SK-N-SH (cell line): ENCODE measurements at regions not wholly inside any gene's neighbourhood (a gene's known extent, or its start where the extent isn't known, plus 50 kb on each side); places are given as distances from the start of the nearest gene placed in this dataset.
"Not testable (repeated sequence)": the region's sequence is repeated elsewhere in the genome, so short reads cannot be mapped to it uniquely, and the experiment has no call there.

Experiments
- CTCF ChIA-PET: fragments of 300-600, 350-600 bp; formaldehyde crosslinking; extraction: SDS; loops from one replicate; lab custom pipeline; 2021; lab: Yijun Ruan, JAX
- POLR2A ChIA-PET: fragments of 350-600 bp; sonication (Branson Sonifier 250); formaldehyde crosslinking; extraction: SDS; loops from one replicate; lab custom pipeline; 2020; ENCODE audit warnings: antibody characterized with exemption, inconsistent platforms; lab: Yijun Ruan, JAX
- DNase-seq: peaks from one replicate; pipeline ENCODE4 v3.0.0; 2012
- H2AFZ ChIP-seq: fragments of 200-600 bp; sonication (generic); 2 replicates; pipeline ENCODE4 v1.8.1; 2016; ENCODE audit warnings: antibody characterized with exemption, mild to moderate bottlenecking, low read depth
- H3F3A ChIP-seq: fragments of 200-600 bp; sonication (generic); replicated peaks from 2 replicates; pipeline ENCODE3; 2016; ENCODE audit warnings: antibody characterized with exemption, mild to moderate bottlenecking; ENCODE audit not compliant: insufficient read depth
- H3K27ac ChIP-seq, 2 experiments: fragments of 200-500 bp in 1 of 2; fragments of 200-600 bp in 1 of 2; sonication (Bioruptor generic) in 1 of 2; sonication (generic), shearing (Covaris generic) in 1 of 2; 2 replicates each; pipeline versions ENCODE4 v1.5.1 to v1.6.1; 2014 to 2016; ENCODE audit warnings: low read depth in 2 of 2, inconsistent platforms in 1 of 2, low read length in 1 of 2, mild to moderate bottlenecking in 1 of 2, mixed read lengths in 1 of 2
- H3K27me3 ChIP-seq: fragments of 200-600 bp; sonication (generic), shearing (Covaris generic); 2 replicates; pipeline ENCODE4 v1.6.1; 2016; ENCODE audit warnings: mixed run types; ENCODE audit not compliant: insufficient read depth
- H3K36me3 ChIP-seq, 2 experiments: fragments of 200-500 bp in 1 of 2; fragments of 200-600 bp in 1 of 2; sonication (Bioruptor generic) in 1 of 2; sonication (generic) in 1 of 2; replicated peaks in 1 of 2; 2 replicates each; pipeline versions ENCODE3 to v1.5.1; 2014 to 2016; ENCODE audit warnings: low read length in 1 of 2, mild to moderate bottlenecking in 1 of 2; ENCODE audit not compliant: insufficient read depth in 2 of 2, control insufficient read depth in 1 of 2
- H3K4me1 ChIP-seq, 2 experiments: fragments of 200-500 bp in 1 of 2; fragments of 200-600 bp in 1 of 2; sonication (Bioruptor generic) in 1 of 2; sonication (generic), shearing (Covaris generic) in 1 of 2; 2 replicates each; pipeline versions ENCODE4 v1.5.1 to v1.6.1; 2014 to 2016; ENCODE audit warnings: low read depth in 1 of 2, low read length in 1 of 2, mixed run types in 1 of 2; ENCODE audit not compliant: insufficient read depth in 2 of 2, control insufficient read depth in 1 of 2
- H3K4me2 ChIP-seq: fragments of 200-600 bp; sonication (generic), shearing (Covaris generic); 2 replicates; pipeline ENCODE4 v1.6.1; 2017; ENCODE audit warnings: mixed run types
- H3K4me3 ChIP-seq, 2 experiments: fragments of 200-500 bp in 1 of 2; fragments of 200-600 bp in 1 of 2; sonication (Bioruptor generic) in 1 of 2; sonication (generic), shearing (Covaris generic) in 1 of 2; 2 replicates each; pipeline versions ENCODE4 v1.5.1 to v1.8.1; 2014 to 2016; ENCODE audit warnings: low read depth in 2 of 2, inconsistent platforms in 1 of 2, low read length in 1 of 2, mild to moderate bottlenecking in 1 of 2, mixed read lengths in 1 of 2, moderate library complexity in 1 of 2
- H3K79me2 ChIP-seq: fragments of 200-600 bp; sonication (generic); 2 replicates; pipeline ENCODE4 v1.8.1; 2017; ENCODE audit warnings: mild to moderate bottlenecking; ENCODE audit not compliant: insufficient read depth
- H3K9ac ChIP-seq: fragments of 200-600 bp; sonication (generic); 2 replicates; pipeline ENCODE4 v1.6.1; 2017; ENCODE audit warnings: mixed run types
- H3K9me2 ChIP-seq: fragments of 200-600 bp; sonication (generic); 2 replicates; pipeline ENCODE4 v1.6.1; 2017; ENCODE audit warnings: mixed run types
- H3K9me3 ChIP-seq: fragments of 200-600 bp; sonication (generic); 2 replicates; pipeline ENCODE4 v1.6.1; 2017; ENCODE audit warnings: mixed run types, mild to moderate bottlenecking, moderate library complexity
- H4K20me1 ChIP-seq: fragments of 200-600 bp; sonication (generic); 2 replicates; pipeline ENCODE4 v1.6.1; 2017; ENCODE audit warnings: mild to moderate bottlenecking, mixed run types; ENCODE audit not compliant: insufficient read depth
- WGBS: methylation state at CpG from one replicate; pipeline ENCODE4 v1.1.6; 2017; ENCODE audit warnings: low lambda C conversion rate; 5-methylcytosine and 5-hydroxymethylcytosine counted together

DNA sequence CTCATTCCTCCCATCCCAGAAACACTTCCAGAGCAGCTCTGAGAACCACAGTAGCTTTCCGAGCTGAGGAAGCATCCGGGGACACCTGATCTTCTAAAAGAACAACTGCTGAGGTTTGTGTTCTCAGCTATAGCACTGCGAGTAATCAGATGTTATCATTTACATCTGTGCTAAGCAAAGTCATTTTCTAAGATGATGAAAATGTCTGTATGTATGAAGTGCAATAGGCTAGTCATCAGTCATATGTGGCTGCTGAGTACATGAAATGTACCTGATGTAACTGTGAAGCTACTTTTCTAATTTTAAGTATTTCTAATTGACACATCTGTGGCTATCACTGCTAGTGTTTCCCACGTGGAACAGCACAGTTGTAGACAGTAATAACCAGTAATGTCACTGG lies 582.0 kb downstream of the RPIA start:
- H3K27me3 ChIP-seq, H3K4me2 ChIP-seq, H3F3A ChIP-seq, H4K20me1 ChIP-seq, H3K79me2 ChIP-seq, H3K9ac ChIP-seq, CTCF ChIA-PET, POLR2A ChIA-PET, H3K9me2 ChIP-seq, DNase-seq, H3K4me3 ChIP-seq, H3K9me3 ChIP-seq, H3K4me1 ChIP-seq, H2AFZ ChIP-seq, H3K36me3 ChIP-seq, H3K27ac ChIP-seq: not testable (repeated sequence)
- 0% methylated on average over 2 of the region's 4 CpGs for WGBS

DNA sequence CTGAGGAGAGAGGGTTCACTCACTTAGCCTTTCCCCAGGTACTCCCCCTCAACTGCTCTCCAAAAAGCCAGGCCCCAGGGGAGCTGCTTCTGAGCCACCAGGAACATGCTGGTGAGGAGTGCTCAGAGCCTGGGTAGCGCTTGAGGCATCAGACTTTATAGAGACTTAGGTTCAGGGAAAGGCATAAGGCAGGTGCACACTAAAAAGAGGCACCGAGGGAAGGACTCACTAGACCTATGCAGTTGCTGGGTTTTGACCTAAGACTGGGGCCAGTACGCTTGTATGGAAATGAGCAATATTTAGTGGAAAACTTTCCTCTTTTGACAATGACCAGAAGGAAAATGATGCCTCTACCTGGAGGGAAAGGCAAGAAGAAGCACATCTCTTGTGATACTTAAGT lies 589.1 kb downstream of the RPIA start:
- H3K9me3 ChIP-seq, H3K4me1 ChIP-seq, H3K27me3 ChIP-seq, H3K9ac ChIP-seq, H3K9me2 ChIP-seq, H3K4me3 ChIP-seq, H3K4me2 ChIP-seq, H4K20me1 ChIP-seq, H2AFZ ChIP-seq, H3K79me2 ChIP-seq, H3K36me3 ChIP-seq, H3F3A ChIP-seq, POLR2A ChIA-PET, DNase-seq, H3K27ac ChIP-seq, CTCF ChIA-PET: not testable (repeated sequence)
- WGBS, result 0% methylated on average over 2 of the region's 3 CpGs

DNA sequence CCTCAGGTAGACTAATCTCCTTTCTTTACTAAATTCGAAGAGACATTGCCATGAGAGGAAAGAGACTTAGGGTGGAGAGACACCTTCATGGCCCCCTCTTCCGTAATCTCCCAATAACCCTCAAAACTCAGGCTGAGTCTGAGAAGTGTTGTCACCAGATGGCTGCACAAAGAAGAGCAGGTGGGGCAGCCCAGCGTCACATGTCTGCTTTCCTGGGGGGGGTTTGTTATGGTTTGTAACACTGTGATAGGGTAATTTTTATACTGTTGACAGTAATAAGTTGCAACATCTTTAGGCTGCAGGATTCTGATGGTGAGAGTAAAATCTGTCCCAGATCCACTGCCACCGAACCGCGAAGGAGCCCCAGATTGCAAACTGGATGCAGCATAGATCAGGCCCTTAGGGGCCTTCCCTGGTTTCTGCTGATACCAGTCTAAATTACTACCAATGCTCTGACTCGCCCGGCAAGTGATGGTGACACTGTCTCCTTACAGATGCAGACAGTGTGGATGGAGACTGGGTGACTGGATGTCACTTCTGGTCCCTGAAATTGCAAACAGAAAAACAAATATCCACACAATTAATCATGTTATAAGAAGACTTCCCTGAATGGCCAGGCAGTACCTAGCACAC lies 595.1 kb downstream of the RPIA start:
- H3K9ac ChIP-seq, H4K20me1 ChIP-seq, POLR2A ChIA-PET, H3K36me3 ChIP-seq, DNase-seq, H3K4me1 ChIP-seq, H3K79me2 ChIP-seq, H3K9me2 ChIP-seq, H3K9me3 ChIP-seq, H3K27me3 ChIP-seq, CTCF ChIA-PET, H3K4me3 ChIP-seq, H3F3A ChIP-seq, H3K4me2 ChIP-seq, H2AFZ ChIP-seq, H3K27ac ChIP-seq: not testable (repeated sequence)
- WGBS, result 0% methylated on average over 1 of the region's 8 CpGs

DNA sequence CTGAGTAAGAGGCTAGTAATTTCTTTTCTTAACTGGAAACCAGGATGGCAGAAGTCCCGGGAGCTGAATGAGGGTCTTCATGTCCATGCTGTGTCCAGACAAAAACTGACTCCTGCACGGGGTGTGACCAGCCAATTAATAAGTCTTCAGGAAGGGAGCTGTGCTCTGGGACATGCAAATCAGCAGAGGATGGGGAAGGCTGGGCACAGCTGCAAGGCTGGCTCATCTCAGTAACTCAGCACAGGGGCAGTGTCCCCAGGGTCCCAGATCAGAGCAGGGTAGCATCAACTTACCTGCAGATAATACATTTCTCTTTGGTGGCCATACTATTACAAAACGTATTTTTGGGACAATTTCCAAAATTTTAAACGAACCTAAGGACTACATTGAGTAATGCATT lies 595.6 kb downstream of the RPIA start:
- H3K4me3 ChIP-seq, H2AFZ ChIP-seq, DNase-seq, H3K4me2 ChIP-seq, H3K79me2 ChIP-seq, H3K36me3 ChIP-seq, H3K9me3 ChIP-seq, H4K20me1 ChIP-seq, H3K27ac ChIP-seq, H3F3A ChIP-seq, POLR2A ChIA-PET, CTCF ChIA-PET, H3K9ac ChIP-seq, H3K4me1 ChIP-seq, H3K27me3 ChIP-seq, H3K9me2 ChIP-seq: not testable (repeated sequence)
- WGBS, result no CpG with 5 or more reads among the region's 4 CpGs

DNA sequence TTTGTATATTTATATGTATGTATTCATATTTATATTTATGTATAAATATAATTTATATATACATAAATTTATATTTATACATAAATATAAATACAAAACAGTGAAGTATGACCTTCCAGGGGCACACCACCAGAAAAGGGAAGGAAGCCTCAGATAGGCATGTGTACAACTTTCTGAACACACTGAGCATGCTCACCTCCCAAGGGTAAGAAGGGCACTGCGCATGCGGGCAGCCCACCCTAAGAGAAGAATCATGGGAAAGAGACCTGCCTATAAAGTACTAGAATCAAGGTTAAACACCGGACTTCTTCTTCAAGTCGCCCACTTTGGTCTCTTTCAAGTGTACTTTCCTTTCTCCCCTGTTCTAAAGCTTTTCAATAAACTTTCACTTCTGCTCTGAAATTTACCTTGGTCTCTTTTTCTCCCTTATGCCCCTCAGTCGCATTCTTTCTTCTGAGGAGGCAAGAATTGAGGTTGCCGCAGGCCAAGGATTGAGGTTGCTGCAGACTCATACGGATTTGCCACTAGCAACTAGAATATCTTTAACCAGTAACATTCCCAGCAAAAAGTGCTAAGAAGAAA lies 600.3 kb downstream of the RPIA start:
- H3K9me2 ChIP-seq, CTCF ChIA-PET, H3K9me3 ChIP-seq, H3K9ac ChIP-seq, H3K4me2 ChIP-seq, H3K4me1 ChIP-seq, POLR2A ChIA-PET, H3K27ac ChIP-seq, H3F3A ChIP-seq, H3K79me2 ChIP-seq, H3K4me3 ChIP-seq, DNase-seq, H2AFZ ChIP-seq, H4K20me1 ChIP-seq, H3K27me3 ChIP-seq, H3K36me3 ChIP-seq: not testable (repeated sequence)
- WGBS, result no CpG with 5 or more reads among the region's 7 CpGs

DNA sequence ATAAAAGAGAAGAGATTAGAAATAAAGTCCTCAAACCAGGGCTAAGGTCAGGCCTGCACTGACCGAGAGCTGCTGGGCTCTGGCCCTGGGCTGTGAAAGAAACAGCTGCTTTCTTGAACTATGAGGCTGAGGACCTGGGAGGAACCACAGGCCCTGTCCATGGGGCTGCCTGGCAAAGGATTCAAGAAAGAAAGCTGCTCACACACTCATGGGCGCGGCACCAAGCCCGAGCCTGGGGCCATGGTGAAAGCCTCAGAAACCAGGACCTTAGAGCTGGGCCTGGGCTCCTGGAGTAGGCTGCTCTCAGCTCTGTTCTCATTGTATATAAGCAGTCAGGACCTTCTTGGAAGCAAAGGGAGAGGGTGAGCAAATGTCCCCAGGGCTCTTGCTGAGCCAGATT lies 601.9 kb downstream of the RPIA start:
- DNase-seq, H3K4me2 ChIP-seq, H3K4me1 ChIP-seq, CTCF ChIA-PET, H3K36me3 ChIP-seq, POLR2A ChIA-PET, H3K4me3 ChIP-seq, H3K79me2 ChIP-seq, H3K27ac ChIP-seq, H4K20me1 ChIP-seq, H3K9me2 ChIP-seq, H2AFZ ChIP-seq, H3K9ac ChIP-seq, H3K9me3 ChIP-seq, H3K27me3 ChIP-seq, H3F3A ChIP-seq: not testable (repeated sequence)
- WGBS, result no CpG with 5 or more reads among the region's 4 CpGs
